Hematopoietic multipotent progenitor cell treated with erythropoietin and hydrocortisone succinate and interleukin-3 and kit ligand, for 15 days (in vitro differentiated cells): ENCODE measurements at regions not wholly inside any gene's neighbourhood (a gene's known extent, or its start where the extent isn't known, plus 50 kb on each side); places are given as distances from the start of the nearest gene placed in this dataset.

Experiments
- DNase-seq: peaks from one replicate; pipeline ENCODE4 v3.0.0-alpha.2; 2015; ENCODE audit warnings: low spot score

DNA sequence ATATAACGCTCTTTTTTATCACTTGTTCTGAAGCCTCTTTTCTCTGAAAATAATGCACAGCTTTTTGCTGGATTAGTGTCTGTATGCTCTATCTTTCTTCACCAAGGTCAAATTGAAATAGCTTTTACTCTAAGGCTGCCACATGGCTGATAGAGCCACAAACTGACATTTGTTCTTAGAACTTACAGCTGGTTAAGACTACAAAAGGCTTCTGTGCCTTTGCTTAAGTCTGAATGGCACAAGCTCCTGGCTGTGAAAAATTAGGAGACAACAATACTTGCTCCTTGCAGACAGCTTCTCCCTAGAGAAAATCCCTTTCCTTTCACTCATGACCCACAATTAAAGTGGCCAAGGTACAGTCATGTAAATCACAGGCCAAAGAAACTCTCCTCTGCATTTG, 515.3 kb downstream of the DSC3 start:
- no peak for DNase-seq

DNA sequence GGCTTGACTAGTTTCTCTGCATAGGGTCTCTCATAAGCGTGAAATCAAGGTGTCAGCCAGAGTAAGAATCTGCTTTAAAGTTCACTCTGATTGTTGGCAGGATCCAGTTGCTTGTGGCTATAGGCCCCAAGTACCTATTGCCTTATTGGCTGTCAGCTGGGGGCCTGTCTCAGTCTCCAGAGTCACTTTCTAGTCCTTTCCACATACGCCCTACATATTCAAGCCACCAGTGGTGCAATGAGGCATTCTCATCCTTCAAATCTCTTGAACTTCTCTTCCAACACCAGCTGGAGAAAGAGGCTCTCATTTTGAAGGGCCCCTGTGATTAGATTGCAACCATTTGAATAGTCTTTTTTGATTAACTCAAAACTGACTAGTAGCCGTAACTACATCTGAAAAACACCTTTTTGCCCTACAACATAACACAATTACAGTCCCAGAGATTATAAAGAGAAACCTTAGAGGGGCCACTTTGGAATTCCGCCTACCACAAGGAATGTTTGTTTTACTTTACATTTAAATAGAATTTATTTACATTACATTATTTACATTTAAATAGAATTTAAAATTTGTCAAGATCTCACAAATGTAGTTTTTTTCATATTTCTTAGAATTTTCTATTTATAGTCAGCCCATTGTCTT, 520.1 kb downstream of the DSC3 start:
- no peak for DNase-seq

DNA sequence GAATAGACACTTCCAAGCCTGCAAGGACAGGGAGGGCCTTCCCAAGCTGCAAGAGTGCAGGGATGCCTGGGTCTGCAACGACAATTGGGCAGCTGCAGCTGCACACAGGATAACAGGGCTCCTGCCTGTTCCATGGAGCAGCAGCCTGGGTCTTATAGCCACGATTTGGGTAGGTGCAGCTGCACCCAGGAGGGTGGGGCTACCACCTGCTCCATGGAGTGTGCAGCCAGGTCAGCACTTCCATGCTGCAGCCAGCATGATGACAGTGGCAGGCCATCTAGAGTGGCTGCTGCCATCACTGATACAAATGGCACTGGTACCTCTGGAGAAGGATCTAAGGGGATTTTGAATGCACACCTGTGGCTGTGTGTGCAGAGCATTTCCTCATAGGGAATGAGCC, 528.5 kb downstream of the DSC3 start:
- no peak for DNase-seq

- no peak for DNase-seq
Observed at GRCh38 chr18:30512872-30513271, 529.7 kb downstream of the DSC3 start.

- DNase-seq: no peak
Observed at GRCh38 chr18:30510882-30511281, 531.7 kb downstream of the DSC3 start.

DNA sequence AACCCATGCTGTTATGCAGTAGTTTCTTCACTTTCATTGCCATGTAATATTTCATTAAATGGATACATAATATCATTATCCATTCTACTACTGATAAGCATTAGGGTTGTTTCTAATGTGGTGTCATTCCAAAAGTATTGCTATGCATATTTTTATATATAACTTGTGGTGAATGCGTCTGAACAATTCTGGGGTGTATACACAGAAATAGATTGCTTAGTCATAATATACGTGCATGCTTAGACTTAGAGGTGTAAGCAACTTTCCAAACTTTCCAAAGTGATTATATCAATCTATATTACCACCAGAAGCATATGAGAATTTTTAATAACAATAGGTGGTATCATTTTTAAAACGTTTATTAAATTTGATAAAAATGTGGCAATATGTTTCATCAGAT, 540.9 kb downstream of the DSC3 start:
- no peak for DNase-seq

DNA sequence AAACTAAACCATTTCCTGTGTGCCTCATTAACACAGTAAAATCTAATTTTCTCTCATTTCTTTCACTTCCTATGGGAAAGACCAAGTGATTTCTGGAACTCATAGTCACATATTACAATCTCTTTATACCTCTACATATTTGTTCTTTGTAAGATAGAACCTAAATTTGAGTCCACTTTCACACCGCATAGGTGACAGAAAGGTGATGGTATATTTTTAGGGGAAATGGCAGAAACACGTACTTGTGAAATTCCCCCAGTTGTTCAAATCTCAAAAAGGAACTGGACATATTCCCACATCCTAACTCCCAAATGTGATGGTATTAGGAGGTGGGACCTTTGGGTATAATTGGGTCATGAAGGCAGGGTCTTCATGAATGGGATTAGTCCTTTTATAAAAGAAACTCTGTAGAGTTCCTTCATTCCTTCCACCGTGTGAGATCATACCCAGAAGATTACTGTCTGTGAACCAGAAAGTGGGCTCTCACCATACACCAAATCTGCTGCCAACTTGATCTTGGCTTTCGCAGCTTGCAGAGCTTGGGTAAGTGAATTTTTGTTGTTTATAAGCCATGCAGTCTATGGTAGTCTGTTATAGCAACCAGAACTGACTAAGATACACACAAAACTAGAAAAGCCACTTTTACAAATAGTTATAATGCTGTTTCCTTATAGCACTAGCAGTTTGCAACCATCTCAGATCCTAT, 542.1 kb downstream of the DSC3 start:
- DNase-seq: no peak

DNA sequence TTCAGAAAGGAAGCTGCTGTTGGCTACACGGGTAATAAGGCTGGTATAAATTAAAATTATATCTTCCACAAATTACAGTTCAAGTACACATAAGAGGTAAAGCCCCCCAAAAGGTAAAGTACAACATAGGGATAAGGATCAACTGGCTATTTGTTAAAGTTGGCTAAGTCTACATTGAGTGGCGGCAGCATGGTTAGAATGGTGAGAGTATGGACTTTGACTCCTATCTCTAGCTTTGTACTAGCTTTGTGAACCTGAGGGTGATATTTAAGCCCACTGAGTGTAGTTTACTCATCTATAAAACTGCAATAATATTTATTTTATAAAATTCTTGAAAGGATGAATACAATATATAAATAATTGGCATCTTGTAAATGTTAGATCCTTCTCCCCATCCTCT, 542.8 kb downstream of the DSC3 start:
- no peak for DNase-seq

- DNase-seq: no peak
Observed at GRCh38 chr18:30492552-30493129, 549.9 kb downstream of the DSC3 start.

DNA sequence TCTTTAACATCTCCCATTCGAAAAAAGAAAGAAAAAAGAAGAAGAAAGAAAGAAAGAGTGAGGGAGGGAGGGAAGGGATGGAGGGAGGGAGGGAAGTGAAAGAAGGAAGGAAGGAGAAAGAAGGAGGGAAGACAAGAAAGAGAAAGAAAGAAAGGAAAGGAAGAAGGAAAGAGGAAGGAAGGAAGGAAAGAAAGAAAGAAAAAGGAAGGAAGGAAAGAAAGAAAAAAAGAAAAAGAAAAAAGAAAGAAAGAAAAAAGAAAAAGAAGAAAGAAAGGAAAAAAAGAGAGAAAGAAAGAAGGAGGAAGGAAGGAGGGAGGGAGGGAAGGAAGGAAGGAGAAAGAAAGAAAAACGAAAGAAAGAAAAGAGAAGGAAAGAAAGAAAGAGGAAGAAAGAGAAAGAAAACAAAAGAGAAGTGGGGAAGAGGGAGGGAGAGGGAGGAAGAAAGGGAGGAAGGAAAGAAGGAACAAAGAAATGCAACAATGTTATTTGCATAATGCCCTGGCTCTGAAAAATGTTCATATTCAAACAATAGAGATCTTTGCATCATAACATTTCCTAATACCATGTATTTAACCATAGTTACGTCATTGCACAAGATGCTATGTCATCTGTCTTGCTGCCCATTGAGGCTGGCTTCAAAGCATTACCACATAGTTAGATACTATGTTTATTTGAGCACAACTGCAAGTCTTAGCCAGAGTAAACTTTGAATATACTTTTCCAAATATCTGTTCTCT, 550.6 kb downstream of the DSC3 start:
- DNase-seq: no peak

DNA sequence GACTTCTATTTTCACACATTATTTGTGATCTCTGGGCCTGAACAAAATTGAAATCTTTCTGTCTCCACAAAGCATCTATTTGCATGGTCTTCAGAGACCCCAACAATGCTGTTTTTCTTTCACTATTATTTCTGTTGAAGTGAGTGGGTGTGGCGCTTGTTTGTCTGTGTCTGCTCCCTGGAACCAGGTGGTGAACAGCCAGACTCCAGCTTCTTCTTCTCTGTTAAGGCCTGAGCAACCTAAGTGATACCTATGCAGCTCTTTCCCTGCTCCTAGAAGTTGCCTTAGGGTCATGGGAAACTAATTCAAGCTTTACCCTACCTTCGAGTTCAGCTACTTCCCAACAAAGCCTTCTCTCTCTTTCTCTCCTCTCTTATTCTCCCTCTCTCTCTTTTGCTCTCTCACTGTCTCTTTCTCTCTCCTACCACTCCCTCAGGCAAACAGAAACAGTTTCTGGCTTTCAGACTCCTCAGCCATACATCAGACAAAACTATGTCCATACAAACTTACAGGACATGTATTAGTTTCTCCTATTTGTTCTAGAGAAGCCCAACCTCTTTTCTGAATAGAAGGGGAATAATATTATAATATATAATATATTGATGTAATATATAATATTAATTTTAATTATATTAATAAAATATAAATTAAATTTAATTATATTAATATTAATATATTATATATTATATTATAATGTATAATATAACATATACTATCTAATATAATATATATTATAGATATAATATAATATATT, 552.5 kb downstream of the DSC3 start:
- no peak for DNase-seq

DNA sequence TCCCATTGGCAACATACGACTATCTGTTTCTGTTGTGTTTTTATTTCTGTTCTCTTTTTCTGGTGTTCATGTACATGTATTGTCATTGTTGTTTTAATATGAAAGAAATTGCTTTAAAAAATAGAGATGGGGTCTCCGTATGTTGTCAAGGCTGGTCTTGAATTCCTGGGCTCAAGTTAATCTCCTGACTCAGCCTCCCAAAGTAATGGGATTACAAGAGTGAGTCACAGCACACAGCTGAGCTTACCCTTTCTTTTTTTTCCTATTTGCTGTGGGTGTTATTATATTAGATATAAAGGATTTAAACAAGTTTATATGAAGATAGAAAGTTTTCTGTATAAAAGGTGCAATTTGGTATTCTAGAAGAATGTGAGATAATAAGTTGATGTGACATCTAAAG, 554.6 kb downstream of the DSC3 start:
- no peak for DNase-seq

DNA sequence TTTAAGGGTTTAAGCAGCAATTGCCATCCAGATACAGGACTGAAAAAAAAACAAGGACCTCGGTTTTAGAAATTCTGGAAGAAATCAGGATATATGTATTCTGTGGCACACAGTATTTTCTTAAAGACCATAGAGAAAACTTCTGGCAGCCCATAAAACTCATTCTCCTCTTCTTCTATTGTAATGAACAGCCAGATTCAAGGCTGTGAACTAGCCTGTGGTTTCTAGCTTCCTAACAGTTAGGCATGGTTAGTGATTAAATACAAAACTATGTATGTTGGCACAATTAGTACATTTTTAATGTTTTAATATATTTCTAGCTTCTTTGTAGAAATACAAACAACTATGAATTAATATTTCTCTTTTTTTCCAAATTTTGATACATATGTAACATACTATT, 555.7 kb downstream of the DSC3 start:
- DNase-seq: no peak

DNA sequence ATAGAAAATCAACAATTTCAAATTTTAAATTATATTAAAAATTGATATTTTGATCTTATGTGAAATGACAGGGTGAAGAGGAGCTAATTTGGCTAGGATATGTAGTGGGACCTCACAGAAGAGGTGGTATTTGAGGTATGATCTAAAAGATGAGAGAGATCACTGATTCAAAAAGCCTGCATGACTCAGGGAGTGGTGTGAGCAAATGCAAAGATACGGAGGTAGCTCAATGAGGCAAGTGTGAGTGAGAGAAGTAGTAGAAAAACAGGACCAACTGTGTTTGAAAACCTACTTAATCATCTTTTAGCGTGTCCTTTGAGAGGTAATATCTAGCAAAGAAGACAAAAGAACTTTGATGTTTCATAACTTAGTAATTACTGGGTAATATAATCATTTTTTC, 557.5 kb downstream of the DSC3 start:
- no peak for DNase-seq

DNA sequence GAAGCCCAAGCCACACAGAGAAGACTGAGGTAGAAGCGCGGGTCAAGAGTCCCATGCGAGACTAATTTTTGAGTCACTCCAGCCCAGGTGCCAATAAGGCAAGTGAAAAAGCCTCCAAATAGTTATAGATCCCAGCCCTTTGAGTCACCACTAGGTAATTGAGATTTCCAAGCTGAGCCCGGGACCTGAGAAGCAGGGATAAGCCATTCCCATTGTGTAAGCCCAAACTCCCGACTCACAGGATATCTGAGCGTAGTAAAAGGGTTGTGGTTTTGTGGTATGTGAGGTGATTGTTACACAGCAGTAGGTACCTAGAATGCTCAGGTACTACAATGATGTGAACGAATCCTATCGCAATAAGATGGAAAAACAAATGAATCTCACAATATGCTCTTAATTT, 560.7 kb downstream of the DSC3 start:
- no peak for DNase-seq

- DNase-seq: no peak
Observed at GRCh38 chr18:30469091-30469490, 573.5 kb downstream of the DSC3 start.

- no peak for DNase-seq
Observed at GRCh38 chr18:30465096-30465495, 577.4 kb downstream of the DSC3 start.

- no peak for DNase-seq
Observed at GRCh38 chr18:30457156-30457555, 585.4 kb downstream of the DSC3 start.

GRCh38 chr18:30455741-30456140, 586.8 kb downstream of the DSC3 start:
- no peak for DNase-seq

GRCh38 chr18:30454920-30455319, 587.6 kb downstream of the DSC3 start:
- no peak for DNase-seq

GRCh38 chr18:30451981-30452380, 590.6 kb downstream of the DSC3 start:
- no peak for DNase-seq

- no peak for DNase-seq
Observed at GRCh38 chr18:30450927-30451326, 591.6 kb downstream of the DSC3 start.
